Heart left ventricle (tissue), 16 donors: ENCODE measurements at regions not wholly inside any gene's neighbourhood (a gene's known extent, or its start where the extent isn't known, plus 50 kb on each side); places are given as distances from the start of the nearest gene placed in this dataset.
"Not testable (repeated sequence)": the region's sequence is repeated elsewhere in the genome, so short reads cannot be mapped to it uniquely, and the experiment has no call there.

ENCODE experiments used
- ATAC-seq, 4 donors: fragments of 200-7000 bp; cut with Tn5 transposase; one replicate each; pipeline ENCODE4 v1.9.1; 2020 to 2022; ENCODE audit warnings: moderate library complexity in 4 of 4, mild to moderate bottlenecking in 3 of 4, moderate number of reproducible peaks in 1 of 4
- DNase-seq, 5 donors: peaks; one replicate each; pipeline ENCODE4 v3.0.0-alpha.2; 2020
- H3K27ac ChIP-seq, 12 donors: fragments of 200-600 bp; sonication (generic) in 4 of 12; one replicate each; pipeline versions ENCODE4 v1.5.0 to v1.8.0; 2016 to 2022; ENCODE audit warnings: mild to moderate bottlenecking in 2 of 12
- H3K27me3 ChIP-seq, 9 donors: fragments of 200-600 bp; sonication (generic) in 2 of 9; one replicate each; pipeline versions ENCODE4 v1.5.1 to v1.8.0; 2016 to 2022; ENCODE audit warnings: mild to moderate bottlenecking in 3 of 9
- H3K36me3 ChIP-seq, 9 donors: fragments of 200-600 bp; sonication (generic) in 2 of 9; one replicate each; pipeline versions ENCODE4 v1.5.0 to v1.8.0; 2018 to 2022; ENCODE audit warnings: mild to moderate bottlenecking in 2 of 9
- H3K4me1 ChIP-seq, 12 donors: fragments of 200-600 bp; sonication (generic) in 4 of 12; one replicate each; pipeline versions ENCODE4 v1.5.0 to v1.8.0; 2016 to 2022; ENCODE audit warnings: mild to moderate bottlenecking in 3 of 12
- H3K4me3 ChIP-seq, 12 donors: fragments of 200-600 bp; sonication (generic) in 4 of 12; one replicate each; pipeline versions ENCODE4 v1.5.0 to v1.8.0; 2017 to 2022; ENCODE audit warnings: mild to moderate bottlenecking in 9 of 12, moderate library complexity in 4 of 12
- H3K9me3 ChIP-seq, 12 donors: fragments of 200-600 bp; sonication (generic) in 4 of 12; one replicate each; pipeline versions ENCODE4 v1.5.0 to v1.8.0; 2016 to 2022; ENCODE audit warnings: mild to moderate bottlenecking in 1 of 12
- POLR2A ChIP-seq, 2 donors: fragments of 450-650 bp; IDR thresholded peaks; one replicate each; pipeline ENCODE4 v1.6.1; 2017; ENCODE audit warnings: antibody characterized with exemption in 2 of 2, mild to moderate bottlenecking in 2 of 2, moderate library complexity in 2 of 2
- WGBS, 4 donors: extraction: QIAGEN DNeasy Blood & Tissue Kit in 2 of 4; methylation state at CpG; one replicate each; pipeline versions ENCODE4 v1.1.5 to v1.1.7; 2013 to 2018; 5-methylcytosine and 5-hydroxymethylcytosine counted together
- intact Hi-C, 10 donors: fragments of 100-400 bp; cut with DNase I; formaldehyde crosslinking; loops; one replicate each; pipeline versions ENCODE4 v1.11.1 to v1.14.2; 2022
- TF ChIP-seq, protein P1 (sequence below), 12 donors: fragments of 200-600 bp; sonication (generic) in 4 of 12; IDR thresholded peaks; one replicate each; pipeline versions ENCODE4 v1.5.0 to v1.8.0; 2018 to 2022; ENCODE audit warnings: antibody characterized with exemption in 12 of 12, mild to moderate bottlenecking in 5 of 12
- donor health status: ischemic (EF 13 %, LVEDD 7.1; RV severe dilation, severe dysfunction).
- donor health status: healthy with polysubstance abuse.
- donor health status: DM: no; HTN: yes; CAD: no.
- donor health status: DM: no; HTN: no; CAD: no.
- donor health status: ischemic (EF 25% LVEDD 6.9; RV normal size, moderate dysfunction).
- donor health status: ischemic (EF 25% LVEDD 5.7; RV mildly dilated, moderate dysfunction).
- donor health status: healthy.
- donor health status: DM: yes; HTN: yes; CAD: no.
- donor health status: ischemic (EF 35%, LVEDD 5.7; RV mildly dilated, moderate dysfunction).
- donor health status: nonischemic (EF 11% LVEDD 7.7; RV severe dilation, severe dysfunction).
- donor health status: DM: yes; HTN: yes; CAD: no.
- donor health status: PGD.
- donor health status: ischemic (EF 29% LVEDD 5.4; RV normal size, mild dysfunction).
- donor health status: nonischemic (EF 23%, LVEDD 6.1; RV moderate dilation, normal function).

DNA sequence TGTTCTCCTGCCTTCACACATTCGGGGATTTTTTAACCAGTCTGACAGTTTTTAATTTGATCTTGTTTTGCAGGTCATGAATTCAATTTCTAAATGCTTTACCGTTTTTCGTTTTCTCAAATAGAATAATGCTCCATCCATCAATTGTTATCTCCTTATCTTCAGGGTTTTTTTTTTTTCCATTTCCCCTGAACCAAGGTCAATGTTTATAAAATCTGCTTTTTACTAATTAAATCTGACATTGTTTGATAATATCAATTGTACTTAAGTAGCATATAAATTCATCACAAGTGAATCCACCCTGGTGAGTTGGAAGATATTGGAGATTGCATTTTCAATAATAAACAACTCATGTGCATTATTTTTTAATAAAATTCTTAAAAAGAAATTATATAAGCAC lies 2004.6 kb upstream of the WWC1 start:
- TF ChIP-seq, protein P1, sequence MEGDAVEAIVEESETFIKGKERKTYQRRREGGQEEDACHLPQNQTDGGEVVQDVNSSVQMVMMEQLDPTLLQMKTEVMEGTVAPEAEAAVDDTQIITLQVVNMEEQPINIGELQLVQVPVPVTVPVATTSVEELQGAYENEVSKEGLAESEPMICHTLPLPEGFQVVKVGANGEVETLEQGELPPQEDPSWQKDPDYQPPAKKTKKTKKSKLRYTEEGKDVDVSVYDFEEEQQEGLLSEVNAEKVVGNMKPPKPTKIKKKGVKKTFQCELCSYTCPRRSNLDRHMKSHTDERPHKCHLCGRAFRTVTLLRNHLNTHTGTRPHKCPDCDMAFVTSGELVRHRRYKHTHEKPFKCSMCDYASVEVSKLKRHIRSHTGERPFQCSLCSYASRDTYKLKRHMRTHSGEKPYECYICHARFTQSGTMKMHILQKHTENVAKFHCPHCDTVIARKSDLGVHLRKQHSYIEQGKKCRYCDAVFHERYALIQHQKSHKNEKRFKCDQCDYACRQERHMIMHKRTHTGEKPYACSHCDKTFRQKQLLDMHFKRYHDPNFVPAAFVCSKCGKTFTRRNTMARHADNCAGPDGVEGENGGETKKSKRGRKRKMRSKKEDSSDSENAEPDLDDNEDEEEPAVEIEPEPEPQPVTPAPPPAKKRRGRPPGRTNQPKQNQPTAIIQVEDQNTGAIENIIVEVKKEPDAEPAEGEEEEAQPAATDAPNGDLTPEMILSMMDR (IDR thresholded peaks at IDR 0.05), result no peak
- no peak for TF ChIP-seq POLR2A (IDR thresholded peaks at IDR 0.05)
- H3K4me1 ChIP-seq, result no peaks in the 10 kb centered on the region
- no peak for DNase-seq
- no peak for ATAC-seq
- no peaks in the 10 kb centered on the region for H3K27me3 ChIP-seq
- no peak overlapping the region for H3K27ac ChIP-seq
- intact Hi-C loops, result no loop called here
- H3K4me3 ChIP-seq, result no peak overlapping the region
- WGBS, 4 donors, result 72 to 82% (median 75%) methylated on average over 3 of the region's 3 CpGs
- peaks cover 0 to 6% (median 0%) of the 10 kb centered on the region in 12 donors for H3K9me3 ChIP-seq
- H3K36me3 ChIP-seq, result no peaks in the 10 kb centered on the region

DNA sequence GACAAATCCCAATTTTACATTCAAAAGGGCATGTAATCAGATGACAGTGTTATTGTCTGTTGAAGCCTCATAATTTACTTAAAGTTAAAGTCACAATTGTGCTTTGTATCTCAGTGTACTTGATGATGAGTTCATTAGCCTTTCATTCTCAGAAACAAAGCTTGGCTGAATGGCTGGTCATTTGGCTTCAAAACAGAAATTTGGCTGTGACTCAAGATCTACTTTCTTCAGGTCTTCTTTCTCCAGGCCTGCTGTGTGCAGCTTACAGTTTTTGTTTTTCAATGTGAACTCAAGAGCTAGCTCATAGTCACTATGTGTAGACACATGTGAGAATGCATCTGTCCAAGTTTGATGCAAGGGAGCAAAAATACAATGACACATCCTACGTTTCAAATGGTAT lies 2003.6 kb upstream of the WWC1 start:
- WGBS, 4 donors, result 38 to 64% (median 52%) methylated on average over 1 of the region's 1 CpG
- no peak overlapping the region for H3K4me3 ChIP-seq
- H3K9me3 ChIP-seq, result peaks cover 0 to 8% (median 0%) of the 10 kb centered on the region in 12 donors
- ATAC-seq, result no peak
- H3K36me3 ChIP-seq, result no peaks in the 10 kb centered on the region
- H3K27ac ChIP-seq, result no peak overlapping the region
- DNase-seq, result no peak
- H3K27me3 ChIP-seq, result no peaks in the 10 kb centered on the region
- intact Hi-C loops, result no loop called here
- H3K4me1 ChIP-seq, result no peaks in the 10 kb centered on the region
- TF ChIP-seq, protein P1 (IDR thresholded peaks at IDR 0.05), result no peak

DNA sequence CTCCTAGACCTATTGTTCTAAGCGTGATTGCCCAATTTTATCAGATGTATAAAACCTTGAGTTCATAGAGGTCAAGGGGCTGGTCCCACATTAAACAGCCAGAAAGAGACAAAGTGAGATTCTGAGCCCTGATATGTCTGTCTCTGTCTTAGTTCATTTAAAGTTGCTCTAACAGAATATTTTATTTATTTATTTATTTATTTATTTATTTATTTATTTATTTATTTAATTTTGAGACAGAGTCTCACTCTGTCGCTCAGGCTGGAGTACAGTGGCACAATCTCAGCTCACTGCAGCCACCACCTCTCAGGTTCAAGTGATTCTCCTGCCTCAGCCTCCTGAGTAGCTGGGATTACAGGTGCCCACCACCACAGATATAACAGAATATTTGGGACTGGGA lies 1999.6 kb upstream of the WWC1 start:
- H3K27ac ChIP-seq, H3K27me3 ChIP-seq, DNase-seq, H3K4me3 ChIP-seq, H3K9me3 ChIP-seq, H3K4me1 ChIP-seq, H3K36me3 ChIP-seq, intact Hi-C loops, ATAC-seq: not testable (repeated sequence)
- 67 to 79% (median 71%) methylated on average over 2 of the region's 2 CpGs for WGBS, 4 donors

DNA sequence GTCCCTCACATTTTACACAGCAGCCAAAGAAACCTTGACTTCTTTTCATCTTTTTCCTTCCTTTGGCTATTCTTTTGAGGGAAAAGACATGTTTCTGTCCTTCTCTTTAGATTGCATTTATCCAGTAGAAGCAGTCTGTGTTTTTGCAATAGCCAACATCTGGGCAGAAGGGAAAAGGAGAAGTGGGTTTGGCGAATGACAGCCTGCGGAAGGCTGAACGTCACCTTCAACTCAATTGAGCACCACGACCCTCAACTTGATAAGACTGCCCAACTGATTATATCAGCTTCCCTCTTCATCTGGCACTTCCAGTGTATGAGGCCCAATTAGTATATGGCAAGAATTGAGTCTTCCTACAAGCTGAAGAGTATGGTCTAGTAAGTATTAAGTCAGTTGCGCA lies 1997.6 kb upstream of the WWC1 start:
- DNase-seq (no peak), ATAC-seq (no peak)
- Histone ChIP-seq H3K9me3 (peaks cover 0 to 8% (median 0%) of the 10 kb centered on the region in 12 donors), H3K36me3 (no peaks in the 10 kb centered on the region), H3K4me3 (no peak overlapping the region), H3K4me1 (no peaks in the 10 kb centered on the region), H3K27ac (no peak overlapping the region), H3K27me3 (no peaks in the 10 kb centered on the region)
- 52 to 62% (median 55%) methylated on average over 5 of the region's 5 CpGs for WGBS, 4 donors
- no peak for TF ChIP-seq POLR2A (IDR thresholded peaks at IDR 0.05)
- TF ChIP-seq, protein P1 (IDR thresholded peaks at IDR 0.05), result no peak
- intact Hi-C loops, result no loop called here

DNA sequence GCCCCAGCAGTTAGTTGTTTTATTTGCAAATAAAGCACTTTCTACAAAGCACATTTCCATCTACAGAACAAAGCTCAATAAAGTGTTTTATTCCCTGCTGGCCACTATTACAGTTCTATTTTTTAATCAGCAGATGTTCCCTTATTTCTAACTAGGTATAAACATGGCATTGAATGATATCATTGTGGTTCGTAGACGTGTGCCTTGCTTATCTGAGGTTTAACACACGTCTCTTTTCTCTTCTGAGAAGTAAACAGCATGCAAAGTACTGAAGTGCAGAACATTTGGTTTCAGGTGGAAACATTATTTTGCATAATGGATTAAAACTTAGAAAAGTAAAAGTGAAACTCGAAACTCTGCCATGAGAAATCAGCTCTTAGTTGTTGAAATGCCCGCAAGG lies 1989.3 kb upstream of the WWC1 start:
- H3K9me3 ChIP-seq, result peaks cover 0 to 9% (median 0%) of the 10 kb centered on the region in 12 donors
- no peak for DNase-seq
- intact Hi-C loops, result no loop called here
- no peak for ATAC-seq
- H3K4me1 ChIP-seq, result no peaks in the 10 kb centered on the region
- TF ChIP-seq POLR2A (IDR thresholded peaks at IDR 0.05), result no peak
- TF ChIP-seq, protein P1 (IDR thresholded peaks at IDR 0.05), result no peak
- no peaks in the 10 kb centered on the region for H3K27me3 ChIP-seq
- H3K27ac ChIP-seq, result no peak overlapping the region
- no peak overlapping the region for H3K4me3 ChIP-seq
- no peaks in the 10 kb centered on the region for H3K36me3 ChIP-seq
- 63 to 69% (median 65%) methylated on average over 5 of the region's 5 CpGs for WGBS, 4 donors
